ENCODE measurements at regions not wholly inside any gene's neighbourhood (a gene's known extent, or its start where the extent isn't known, plus 50 kb on each side); places are given as distances from the start of the nearest gene placed in this dataset.

- H3K27me3 ChIP-seq: no peaks in the 10 kb centered on the region
- DNase-seq (no peak), ATAC-seq (no peak)
- intact Hi-C loops (cut with DNase I): no loop called here
- no peak overlapping the region for H3K27ac ChIP-seq
- TF ChIP-seq, protein P1, sequence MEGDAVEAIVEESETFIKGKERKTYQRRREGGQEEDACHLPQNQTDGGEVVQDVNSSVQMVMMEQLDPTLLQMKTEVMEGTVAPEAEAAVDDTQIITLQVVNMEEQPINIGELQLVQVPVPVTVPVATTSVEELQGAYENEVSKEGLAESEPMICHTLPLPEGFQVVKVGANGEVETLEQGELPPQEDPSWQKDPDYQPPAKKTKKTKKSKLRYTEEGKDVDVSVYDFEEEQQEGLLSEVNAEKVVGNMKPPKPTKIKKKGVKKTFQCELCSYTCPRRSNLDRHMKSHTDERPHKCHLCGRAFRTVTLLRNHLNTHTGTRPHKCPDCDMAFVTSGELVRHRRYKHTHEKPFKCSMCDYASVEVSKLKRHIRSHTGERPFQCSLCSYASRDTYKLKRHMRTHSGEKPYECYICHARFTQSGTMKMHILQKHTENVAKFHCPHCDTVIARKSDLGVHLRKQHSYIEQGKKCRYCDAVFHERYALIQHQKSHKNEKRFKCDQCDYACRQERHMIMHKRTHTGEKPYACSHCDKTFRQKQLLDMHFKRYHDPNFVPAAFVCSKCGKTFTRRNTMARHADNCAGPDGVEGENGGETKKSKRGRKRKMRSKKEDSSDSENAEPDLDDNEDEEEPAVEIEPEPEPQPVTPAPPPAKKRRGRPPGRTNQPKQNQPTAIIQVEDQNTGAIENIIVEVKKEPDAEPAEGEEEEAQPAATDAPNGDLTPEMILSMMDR (IDR thresholded peaks at IDR 0.05): no peak
- TF ChIP-seq POLR2A (IDR thresholded peaks at IDR 0.05): no peak
- no peaks in the 10 kb centered on the region for H3K4me1 ChIP-seq
- no peaks in the 10 kb centered on the region for H3K36me3 ChIP-seq (replicated peaks in 1 of 2; ENCODE audit: insufficient read depth in 1 of 2, low read depth in 2 of 2)
- H3K9me3 ChIP-seq: no peaks in the 10 kb centered on the region
- H3K4me3 ChIP-seq: no peak overlapping the region
- 73 to 75% methylated on average over 2 of the region's 2 CpGs for WGBS, 2 donors
Observed at GRCh38 chr6:23413327-23414050, 712.5 kb upstream of the NRSN1 start.

- 7 to 11% methylated on average over 2 of the region's 2 CpGs for WGBS, 2 donors
- intact Hi-C loops (cut with DNase I): no loop called here
- H3K27ac ChIP-seq: no peak overlapping the region
- TF ChIP-seq POLR2A (IDR thresholded peaks at IDR 0.05): no peak
- TF ChIP-seq, protein P1 (IDR thresholded peaks at IDR 0.05): peak in 4 of 7 experiments; percentile 25 to 34 (median 30)
- ATAC-seq (peak; percentile 55), DNase-seq (no peak)
- H3K4me3 ChIP-seq: no peak overlapping the region
- H3K9me3 ChIP-seq: no peaks in the 10 kb centered on the region
- H3K27me3 ChIP-seq: no peaks in the 10 kb centered on the region
- no peaks in the 10 kb centered on the region for H3K36me3 ChIP-seq (replicated peaks in 1 of 2; ENCODE audit: insufficient read depth in 1 of 2, low read depth in 2 of 2)
- H3K4me1 ChIP-seq: no peaks in the 10 kb centered on the region
Observed at GRCh38 chr6:23414051-23414445, 712.0 kb upstream of the NRSN1 start.

GRCh38 chr6:23414922-23415321 is 711.1 kb upstream of the NRSN1 start:
- H3K4me1 ChIP-seq: no peaks in the 10 kb centered on the region
- intact Hi-C loops (cut with DNase I): no loop called here
- no peak for ATAC-seq
- H3K27ac ChIP-seq: no peak overlapping the region
- no peaks in the 10 kb centered on the region for H3K27me3 ChIP-seq
- no peak for DNase-seq
- no peaks in the 10 kb centered on the region for H3K9me3 ChIP-seq
- WGBS, 2 donors: 66 to 67% methylated on average over 3 of the region's 3 CpGs
- H3K4me3 ChIP-seq: no peak overlapping the region
- H3K36me3 ChIP-seq (replicated peaks in 1 of 2; ENCODE audit: insufficient read depth in 1 of 2, low read depth in 2 of 2): no peaks in the 10 kb centered on the region
- no peak for TF ChIP-seq POLR2A (IDR thresholded peaks at IDR 0.05)
- TF ChIP-seq, protein P1 (IDR thresholded peaks at IDR 0.05): no peak

- Histone ChIP-seq H3K9me3 (no peaks in the 10 kb centered on the region), H3K27me3 (no peaks in the 10 kb centered on the region), H3K4me3 (no peak overlapping the region), H3K36me3 (replicated peaks in 1 of 2; ENCODE audit: insufficient read depth in 1 of 2, low read depth in 2 of 2) (no peaks in the 10 kb centered on the region), H3K4me1 (no peaks in the 10 kb centered on the region), H3K27ac (no peak overlapping the region)
- no peak for DNase-seq
- TF ChIP-seq, protein P1 (IDR thresholded peaks at IDR 0.05): no peak
- TF ChIP-seq POLR2A (IDR thresholded peaks at IDR 0.05): no peak
- ATAC-seq: no peak
- intact Hi-C loops (cut with DNase I): no loop called here
- 51 to 67% methylated on average over 5 of the region's 5 CpGs for WGBS, 2 donors
Observed at GRCh38 chr6:23415819-23416427, 710.1 kb upstream of the NRSN1 start.

DNA sequence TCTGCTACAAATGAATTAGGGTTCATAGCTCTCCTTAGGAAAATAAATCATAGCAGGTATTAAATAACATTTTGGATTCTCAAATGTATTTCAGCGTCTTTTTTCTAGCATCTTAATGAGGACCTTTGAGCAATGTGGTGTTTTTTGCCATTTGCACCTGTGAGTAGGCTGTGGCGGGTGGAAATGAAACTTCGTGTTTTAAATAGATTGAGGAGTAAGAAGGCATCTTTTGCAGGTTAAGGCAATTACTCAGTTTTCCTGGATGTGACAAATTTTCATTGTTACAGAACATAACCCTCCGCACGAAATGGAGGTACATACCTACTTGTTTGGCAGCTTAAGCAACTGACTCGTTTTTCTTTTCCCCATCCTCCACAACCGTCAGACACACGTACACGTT is 708.9 kb upstream of the NRSN1 start:
- intact Hi-C loops (cut with DNase I): no loop called here
- WGBS, 2 donors: 73 to 74% methylated on average over 9 of the region's 9 CpGs
- ATAC-seq: no peak

More for the DNA sequence above, 708.9 kb upstream of the NRSN1 start:
- Histone ChIP-seq H3K36me3 (replicated peaks in 1 of 2; ENCODE audit: insufficient read depth in 1 of 2, low read depth in 2 of 2) (no peaks in the 10 kb centered on the region), H3K4me1 (no peaks in the 10 kb centered on the region), H3K9me3 (no peaks in the 10 kb centered on the region), H3K4me3 (no peak overlapping the region), H3K27ac (no peak overlapping the region), H3K27me3 (no peaks in the 10 kb centered on the region)
- TF ChIP-seq POLR2A (IDR thresholded peaks at IDR 0.05): no peak
- TF ChIP-seq, protein P1 (IDR thresholded peaks at IDR 0.05): no peak
- DNase-seq: no peak
